GM21717 (cell line): ENCODE measurements at regions not wholly inside any gene's neighbourhood (a gene's known extent, or its start where the extent isn't known, plus 50 kb on each side); places are given as distances from the start of the nearest gene placed in this dataset.
A peak's percentile ranks its signal among the peaks of the same experiment; 100 is the strongest.
"Not testable (repeated sequence)": the region's sequence is repeated elsewhere in the genome, so short reads cannot be mapped to it uniquely, and the experiment has no call there.

Experiments used
- ATAC-seq: cut with Tn5 transposase; IDR thresholded peaks from one replicate; pipeline ENCODE4 v1.9.1; 2021; ENCODE audit warnings: mild to moderate bottlenecking, moderate library complexity; ENCODE audit not compliant: unreplicated experiment

DNA sequence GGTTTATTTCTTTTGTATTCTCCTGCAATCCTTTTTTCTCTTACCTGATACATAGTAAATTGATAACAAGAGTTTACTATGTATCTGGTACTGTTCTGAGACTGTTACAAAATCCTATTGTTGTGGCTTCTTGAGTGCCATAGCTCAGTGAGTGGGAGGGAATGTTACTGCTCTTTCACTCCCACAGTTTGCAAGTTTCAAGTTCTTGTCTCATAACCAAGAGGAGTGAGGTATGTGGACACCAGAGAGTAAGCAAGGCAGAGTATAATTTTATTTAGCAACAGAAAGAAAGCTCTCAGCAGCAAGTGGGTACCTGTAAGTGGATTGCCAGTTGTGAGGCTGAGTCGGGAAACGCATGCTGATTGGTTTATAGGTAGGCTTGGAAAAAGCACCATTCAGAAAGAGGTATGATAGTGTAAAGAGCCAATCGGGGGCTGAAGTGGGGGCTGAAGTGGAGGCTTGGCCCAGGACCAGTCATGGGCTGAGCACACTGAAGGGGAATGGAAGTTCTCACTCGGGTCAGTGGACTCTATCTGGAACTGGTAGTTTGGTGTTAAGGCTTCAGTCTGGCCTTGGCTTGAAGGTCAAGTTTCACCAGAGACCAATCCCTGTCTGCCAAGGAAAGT, 850.8 kb downstream of the TMTC2 start:
- ATAC-seq = no peak

DNA sequence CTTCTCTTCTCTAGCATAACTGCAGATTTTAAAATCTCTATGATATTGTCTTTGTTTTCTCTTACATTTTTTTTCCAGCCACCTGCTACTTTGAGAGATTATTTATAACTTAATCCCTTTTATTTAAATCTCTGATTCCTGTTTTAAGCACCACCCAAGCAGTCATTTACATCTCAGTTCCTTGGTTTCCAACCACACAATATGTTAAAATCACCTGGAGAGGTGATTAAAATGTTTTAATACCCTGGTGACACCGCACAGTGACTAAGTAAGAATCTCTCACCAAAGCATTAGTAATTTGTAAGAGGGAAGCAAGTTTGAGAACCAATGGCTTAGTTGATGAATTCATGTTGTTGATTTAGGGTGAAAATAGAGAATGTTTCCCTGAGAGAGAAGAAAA, 849.8 kb downstream of the TMTC2 start:
- no peak for ATAC-seq

DNA sequence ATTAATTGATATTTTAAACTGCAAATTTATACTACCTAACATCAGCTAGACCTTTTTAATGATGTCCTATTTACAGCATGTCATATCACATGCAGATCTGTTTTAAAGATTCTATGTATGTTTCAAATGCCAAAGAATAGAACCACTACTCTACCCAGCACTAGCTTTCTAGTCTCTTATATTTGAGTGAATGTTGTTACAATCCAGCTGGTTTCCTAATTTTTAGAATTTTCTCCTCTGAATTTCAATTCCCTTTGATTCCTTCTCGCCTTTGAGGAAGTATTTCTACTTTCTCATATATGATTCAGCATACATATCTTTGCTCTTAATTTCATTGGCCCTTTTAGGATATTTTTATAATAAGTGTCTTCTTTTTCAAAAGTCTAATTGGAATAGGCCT, 841.9 kb downstream of the TMTC2 start:
- ATAC-seq = no peak

DNA sequence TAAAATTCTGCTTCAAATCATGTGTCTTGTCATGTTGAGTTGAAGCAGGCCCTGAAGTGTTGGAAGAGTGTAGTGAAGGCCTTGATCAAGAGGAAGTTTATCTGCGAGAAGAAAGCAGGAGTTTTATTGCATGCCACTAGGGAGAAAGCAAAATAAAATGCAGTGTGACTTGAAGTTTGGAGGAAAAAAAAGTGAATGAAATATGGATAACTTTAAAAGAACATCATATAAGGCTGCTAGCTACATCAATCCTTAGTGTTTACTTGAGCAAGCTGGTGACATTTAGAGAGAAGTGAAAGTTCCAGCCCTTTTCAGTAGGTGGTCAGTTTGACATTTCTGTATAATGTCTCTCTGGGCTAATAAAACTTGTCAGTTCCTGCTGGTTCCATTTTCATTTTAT, 841.1 kb downstream of the TMTC2 start:
- no peak for ATAC-seq

DNA sequence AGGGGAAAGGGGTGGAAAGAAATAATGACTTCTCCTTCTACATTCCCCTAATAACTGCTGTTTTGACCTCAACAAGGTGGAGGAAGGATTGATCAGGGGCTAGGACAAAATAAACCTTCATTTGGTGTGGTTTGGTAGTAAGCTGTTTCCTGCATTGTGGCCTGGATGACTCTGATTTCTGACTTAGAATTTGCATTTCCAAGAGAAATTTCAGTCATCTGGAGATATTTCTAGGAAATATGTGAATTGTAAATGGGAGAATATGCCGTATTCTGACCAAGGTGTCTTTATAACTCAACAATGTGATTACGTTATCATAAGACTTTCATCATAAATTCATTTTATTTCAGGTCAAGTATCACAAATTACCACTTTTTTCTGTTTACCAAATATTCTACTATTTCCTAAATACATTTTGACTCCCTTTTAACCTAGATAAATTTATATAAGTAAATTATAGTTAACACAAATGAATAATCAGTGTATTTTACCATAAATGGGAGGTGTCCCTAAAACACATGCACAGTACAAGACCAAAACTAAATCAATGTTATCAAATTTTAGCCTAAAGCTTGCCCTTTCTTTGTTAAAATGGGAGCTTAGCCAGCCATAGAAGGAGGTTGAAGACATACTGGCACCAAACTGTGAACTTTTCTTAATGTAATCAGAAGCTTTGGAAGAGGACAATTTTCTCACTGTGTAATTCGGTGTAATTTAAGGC, 828.8 kb downstream of the TMTC2 start:
- no peak for ATAC-seq

DNA sequence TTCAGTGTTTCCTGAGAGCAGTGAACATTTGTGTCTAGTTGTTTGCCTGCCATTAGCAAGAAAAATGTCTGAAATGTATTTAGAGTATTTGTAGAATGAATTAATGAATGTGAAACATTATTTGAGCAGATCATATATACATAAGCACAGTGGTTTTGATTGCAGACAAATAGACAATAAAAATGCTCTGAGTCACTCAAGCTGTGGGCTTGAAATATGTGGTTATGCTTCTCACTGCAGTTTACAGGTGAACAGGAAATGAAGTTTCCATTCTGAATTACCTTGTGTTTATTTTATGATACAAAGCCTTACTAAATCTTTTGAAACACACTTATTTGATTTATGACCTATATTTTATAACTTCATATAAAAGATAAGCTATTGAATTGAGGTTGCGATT, 827.7 kb downstream of the TMTC2 start:
- no peak for ATAC-seq

DNA sequence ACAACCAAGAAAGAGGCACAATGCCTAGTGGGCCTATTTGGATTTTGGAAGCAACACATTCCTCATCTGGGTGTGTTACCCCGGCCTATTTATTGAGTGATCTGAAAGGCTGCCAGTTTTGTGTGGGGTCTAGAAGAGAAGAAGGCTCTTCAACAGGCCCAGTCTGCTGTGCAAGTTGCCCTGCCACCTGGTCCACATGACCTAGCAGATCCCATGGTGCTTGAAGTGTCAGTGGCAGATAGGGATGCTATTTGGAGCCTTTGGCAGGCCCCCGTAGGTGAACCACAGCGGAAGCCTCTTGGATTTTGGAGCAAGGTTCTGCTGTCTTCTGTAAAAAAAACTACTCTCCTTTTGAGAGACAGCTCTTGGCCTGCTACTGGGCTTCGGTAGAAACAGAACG, 820.1 kb downstream of the TMTC2 start:
- ATAC-seq = no peak

DNA sequence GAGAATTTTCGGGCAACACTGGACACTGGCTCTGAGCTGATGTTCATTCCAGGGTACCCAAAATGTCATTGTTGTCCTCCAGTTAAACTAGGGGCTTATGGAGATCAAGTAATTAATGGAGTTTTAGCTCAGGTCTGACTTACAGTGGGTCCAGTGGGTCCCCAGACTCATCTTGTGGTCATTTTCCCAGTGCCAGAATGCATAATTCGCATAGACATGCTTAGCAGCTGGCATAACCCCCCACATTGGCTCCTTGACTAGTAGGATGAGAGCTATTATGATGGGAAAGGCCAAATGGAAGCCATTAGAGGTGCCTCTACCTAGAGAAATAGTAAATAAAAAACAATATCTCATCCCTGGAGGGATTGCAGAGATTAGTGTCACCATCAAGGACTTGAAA, 818.9 kb downstream of the TMTC2 start:
- no peak for ATAC-seq

DNA sequence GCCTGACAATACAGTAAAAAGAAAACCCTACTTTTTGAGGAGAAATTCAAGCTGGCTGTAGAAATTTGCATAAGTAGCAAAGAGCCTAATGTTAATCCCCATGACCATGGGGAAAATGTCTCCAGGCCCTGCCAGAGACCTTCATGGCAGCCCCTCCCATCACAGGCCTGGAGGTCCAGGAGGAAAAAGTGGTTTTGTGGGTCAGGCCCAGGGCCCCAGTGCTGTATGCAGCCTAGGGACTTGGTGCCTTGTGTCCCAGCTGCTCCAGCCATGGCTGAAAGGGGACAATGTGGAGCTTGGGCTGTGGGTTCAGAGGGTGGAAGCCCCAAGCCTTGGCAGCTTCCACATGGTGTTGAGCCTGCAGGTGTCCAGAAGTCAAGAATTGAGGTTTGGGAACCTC, 813.2 kb downstream of the TMTC2 start:
- ATAC-seq = not testable (repeated sequence)

DNA sequence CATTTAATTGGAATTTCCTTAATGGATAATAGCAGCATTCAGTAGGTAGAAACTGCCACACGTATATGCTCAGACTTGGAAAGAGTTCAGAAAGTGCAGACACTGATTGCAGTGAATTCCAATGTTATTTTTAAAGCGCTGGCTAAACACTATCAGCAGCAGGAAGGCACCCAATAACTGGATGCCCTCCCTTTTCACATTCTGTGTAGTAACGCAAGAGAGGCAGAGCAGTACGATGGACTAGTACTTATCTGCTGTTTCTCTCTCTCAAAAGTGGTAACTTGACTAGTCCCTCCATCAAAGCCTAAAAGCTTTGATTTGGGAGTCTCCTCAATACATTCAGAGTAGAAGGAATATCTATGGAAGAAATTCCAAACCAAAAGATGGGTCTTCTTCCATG, 791.0 kb downstream of the TMTC2 start:
- no peak for ATAC-seq

DNA sequence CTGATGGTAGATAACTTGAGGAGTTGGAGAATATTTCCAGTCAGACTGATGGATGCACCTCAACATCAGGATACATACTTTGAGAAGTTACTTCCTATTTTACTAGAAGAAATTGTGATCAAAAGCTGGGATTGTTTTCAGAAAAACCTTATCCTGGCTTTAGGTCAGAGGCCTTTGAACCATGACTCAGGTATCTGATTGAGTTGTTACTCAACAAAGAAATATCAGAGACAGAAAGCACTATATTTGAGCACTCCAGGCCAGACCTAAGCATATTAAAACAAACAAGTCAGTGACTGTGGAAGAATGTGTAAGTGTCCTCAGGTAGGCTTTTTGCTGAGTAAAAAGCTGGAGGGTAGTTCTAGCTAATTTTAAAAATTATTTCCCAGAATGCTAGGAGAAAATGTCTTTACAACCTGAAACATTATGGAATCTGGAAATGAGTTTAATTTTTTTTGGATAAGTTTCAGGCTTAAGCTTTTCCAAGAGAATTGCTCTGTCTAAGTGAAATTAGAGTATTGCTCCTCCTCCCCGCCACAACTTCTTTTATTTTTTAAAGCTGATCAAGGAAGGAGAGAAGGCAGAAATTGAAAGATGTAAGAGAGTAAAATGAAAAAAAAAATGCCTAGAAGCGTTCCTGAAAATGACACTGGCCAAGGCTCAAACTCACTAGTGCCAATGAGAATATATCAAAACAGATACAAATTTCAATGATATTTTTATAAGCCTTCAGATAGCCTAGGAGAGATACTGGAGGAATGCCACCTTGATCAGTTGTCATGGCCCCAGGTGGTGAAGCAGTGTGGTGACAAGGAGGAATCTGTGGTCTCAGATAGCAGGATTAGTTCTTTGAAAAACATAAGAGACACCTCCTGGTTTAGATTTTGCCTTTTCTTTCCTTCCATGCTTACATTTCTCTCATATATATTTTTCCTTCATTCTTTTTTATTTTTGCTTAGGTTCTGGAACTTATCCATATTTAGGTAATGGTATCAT, 790.3 kb downstream of the TMTC2 start:
- no peak for ATAC-seq

DNA sequence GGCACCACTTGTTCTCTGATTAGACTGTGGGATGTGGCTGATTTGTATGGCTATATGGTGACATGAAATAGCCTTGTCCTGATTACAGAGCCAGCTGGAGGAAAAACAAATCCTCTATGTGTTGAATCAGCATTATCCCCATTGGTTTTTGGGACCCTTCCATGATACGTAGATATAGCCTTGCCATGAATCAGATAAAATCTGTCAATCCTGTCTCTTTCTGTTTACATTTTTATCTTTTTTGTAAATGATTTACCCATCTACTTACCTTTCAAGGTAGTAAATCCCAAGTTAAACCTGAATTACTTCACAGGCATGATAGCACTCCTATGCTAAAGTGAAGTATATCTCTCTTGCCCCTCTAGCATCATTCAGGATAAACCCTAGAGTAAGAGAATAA, 789.3 kb downstream of the TMTC2 start:
- no peak for ATAC-seq

DNA sequence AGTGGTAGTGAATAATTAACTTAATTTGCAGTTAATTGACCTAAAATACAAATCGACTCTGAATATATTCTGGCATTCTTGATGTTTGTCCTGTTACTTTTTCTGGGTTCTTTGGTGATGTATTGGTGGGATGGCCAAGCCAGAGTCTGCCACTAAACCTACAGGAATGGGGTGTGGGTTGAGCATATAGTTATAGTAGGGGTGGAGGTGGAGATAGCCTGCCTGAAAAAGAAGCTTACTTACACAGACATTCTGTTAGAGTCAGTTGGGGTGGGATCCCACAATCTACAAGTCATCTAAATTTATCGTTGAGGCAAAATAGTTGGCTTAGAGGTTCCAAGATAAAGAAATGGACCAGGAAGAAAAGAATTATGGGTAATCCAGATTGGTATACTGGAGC, 787.7 kb downstream of the TMTC2 start:
- ATAC-seq = no peak

DNA sequence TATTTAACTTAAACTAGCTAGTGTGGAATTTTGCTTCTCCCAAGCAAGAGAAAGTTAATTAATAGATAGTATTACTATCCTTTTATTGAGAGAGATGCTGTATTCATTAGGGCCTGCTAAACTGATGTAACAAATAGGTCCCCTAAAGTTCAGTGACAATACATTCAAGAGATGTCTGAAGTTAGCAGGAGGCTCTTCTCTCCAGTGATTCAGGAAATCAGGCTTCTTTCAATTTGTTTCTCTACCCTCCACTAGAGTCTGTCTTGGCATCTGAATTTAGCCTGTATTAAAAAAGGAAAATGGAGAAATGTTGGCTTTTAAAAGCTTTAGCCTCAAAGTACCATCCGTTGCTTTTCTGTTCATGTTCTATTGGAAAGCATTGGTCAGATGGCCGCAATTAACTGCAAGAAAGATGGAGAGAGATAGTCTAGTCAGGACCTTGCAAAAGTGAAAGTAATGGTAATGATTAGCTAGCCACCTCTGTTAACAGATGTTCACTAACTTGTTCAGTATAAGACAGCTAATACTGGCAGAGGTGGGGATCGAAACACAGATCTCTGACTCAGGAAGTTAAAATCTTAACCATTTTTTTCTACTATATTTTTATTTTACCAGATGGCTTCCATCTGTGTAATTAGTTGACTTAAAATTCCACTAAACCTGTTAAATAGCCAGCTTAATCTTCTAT, 786.8 kb downstream of the TMTC2 start:
- ATAC-seq = peak; percentile 95

DNA sequence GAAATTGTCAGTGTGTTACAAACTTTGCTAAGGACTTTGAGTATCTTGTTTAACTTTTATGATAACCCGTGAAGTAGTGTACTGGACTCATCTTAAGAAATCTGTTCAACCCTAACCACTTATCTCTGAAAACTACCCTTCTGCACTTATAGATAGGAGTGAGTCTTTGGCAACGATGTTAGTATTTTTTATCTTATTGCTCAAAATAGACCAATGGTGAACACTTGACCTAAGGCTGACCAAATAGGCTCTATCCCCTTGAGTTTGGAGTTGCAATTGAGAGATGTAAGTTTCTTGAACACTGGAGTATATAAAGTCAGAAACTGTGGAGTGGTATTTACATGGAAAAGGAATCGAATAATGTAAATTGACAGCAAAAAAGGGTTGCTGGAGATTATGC, 786.1 kb downstream of the TMTC2 start:
- ATAC-seq = no peak

DNA sequence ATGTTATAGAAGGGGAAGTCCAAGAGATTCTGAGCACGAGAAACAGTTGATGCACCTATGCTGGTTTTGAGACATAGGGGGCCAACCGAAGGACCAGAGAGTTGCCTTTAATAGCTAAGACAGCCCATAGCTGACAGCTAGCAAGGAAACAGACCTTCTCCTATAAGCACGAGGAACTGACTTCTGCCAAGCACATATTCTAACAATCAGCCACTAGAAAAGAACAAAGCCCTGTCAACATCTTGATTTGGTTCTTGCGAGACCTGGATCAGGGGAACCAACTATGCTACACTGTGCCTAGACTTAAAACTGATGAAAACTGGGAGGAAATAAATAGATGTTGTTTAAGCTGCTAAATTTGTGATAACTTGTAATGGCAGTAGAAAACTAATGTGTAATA, 785.6 kb downstream of the TMTC2 start:
- no peak for ATAC-seq

DNA sequence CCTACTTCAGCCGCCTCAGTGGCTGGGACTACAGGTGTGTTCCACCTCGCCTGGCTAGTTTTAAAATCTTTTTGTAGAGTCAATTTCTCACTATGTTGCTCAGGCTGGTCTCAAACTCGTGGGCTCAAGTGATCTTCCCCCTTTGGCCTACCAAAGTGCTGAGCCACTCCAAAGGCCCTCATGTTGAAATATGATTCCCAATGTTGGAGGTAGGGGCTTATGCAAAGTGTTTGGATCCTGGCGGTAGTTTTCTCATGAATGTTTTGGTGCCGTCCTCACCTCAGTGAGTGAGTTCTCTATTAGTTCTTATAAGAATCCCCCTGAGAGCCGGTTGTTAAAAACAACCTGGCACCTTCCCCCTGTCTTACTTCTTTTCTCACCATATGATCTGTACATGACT, 784.6 kb downstream of the TMTC2 start:
- no peak for ATAC-seq

DNA sequence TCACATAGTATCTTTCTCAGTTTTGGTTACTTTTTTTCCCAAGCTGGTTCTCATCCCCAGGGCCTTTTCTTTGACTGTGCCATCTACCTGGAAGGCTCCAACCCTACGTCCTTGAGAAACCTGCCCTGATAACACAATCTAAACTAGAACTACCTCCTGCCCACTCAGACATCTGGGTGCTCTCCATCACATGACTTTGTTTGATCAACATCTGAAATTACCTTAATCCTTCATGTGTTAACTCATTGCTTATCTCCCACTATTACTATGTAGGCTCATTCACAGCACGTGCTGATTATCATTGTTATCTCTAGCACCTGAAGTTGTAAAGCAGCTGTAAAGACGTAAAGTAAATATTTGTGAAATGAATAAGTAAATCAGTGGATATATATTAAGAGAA, 784.0 kb downstream of the TMTC2 start:
- ATAC-seq = no peak

DNA sequence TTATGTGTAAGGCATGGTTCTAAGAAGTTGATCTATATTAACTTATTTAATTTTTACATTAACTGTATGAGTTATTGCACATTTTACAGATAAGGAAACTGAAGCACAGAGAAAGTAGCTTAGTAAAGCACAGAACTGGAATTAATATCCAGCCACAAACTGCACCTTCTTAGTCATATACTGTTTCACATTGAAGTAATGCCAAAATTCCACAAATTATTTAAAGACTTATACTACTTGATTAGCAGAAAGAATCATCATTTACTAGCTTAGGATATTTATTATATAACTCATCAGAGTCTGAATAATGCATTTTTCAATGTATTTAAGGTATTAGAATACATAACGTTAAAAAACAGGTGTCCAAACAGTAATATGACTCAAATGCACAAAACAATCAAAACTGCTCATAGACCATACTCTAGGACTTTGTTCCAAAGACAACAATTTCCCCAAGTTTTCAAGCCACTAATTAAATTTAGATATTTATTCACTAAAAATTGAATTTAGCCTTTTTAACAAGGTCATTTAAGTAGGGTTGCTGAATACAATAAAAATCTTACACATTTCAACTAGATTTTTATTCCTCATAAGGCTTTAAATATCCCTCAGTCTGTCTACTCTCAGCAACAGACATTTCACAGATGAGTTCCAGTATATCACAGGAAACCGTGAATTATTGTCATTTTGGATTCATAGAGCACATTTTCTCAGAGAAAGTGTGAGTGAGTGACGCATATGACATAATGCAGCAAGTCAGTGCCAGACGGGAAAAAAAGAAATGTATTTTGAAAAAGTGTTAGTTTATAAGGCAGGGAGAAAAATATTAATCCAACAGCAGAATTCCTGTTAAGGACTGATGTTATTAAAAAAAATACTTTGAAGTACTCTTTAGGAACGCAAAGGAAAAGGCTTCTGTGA, 782.5 kb downstream of the TMTC2 start:
- no peak for ATAC-seq

DNA sequence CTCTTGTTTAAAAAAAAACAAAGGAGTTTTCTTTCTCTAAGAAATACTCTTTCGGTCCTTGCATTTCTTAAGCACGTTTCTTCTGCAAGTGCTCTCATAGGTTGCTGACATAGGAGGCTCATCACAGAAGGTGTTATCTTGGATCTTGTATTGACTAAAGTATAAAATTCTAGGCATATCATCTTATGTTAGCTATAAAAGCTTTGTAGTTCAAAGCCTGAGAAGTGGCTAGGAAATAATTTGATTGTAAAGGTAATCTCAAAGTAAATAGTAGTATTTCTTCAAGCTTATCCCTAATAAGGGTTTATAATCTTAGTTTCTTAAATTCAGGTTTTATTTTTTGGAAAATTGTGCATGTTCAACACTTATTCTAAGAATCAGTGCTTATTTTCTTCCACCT, 778.9 kb downstream of the TMTC2 start:
- ATAC-seq = no peak
